PFSK-1 (cell line): ENCODE measurements at regions not wholly inside any gene's neighbourhood (a gene's known extent, or its start where the extent isn't known, plus 50 kb on each side); places are given as distances from the start of the nearest gene placed in this dataset.

Source experiments
- FOXP2 ChIP-seq: optimal IDR thresholded peaks from 2 replicates; pipeline ENCODE3; 2011; ENCODE audit warnings: borderline replicate concordance, control low read depth, inconsistent platforms; ENCODE audit not compliant: insufficient read depth; ENCODE audit errors: extremely low read length, extremely low read depth
- POLR2AphosphoS5 ChIP-seq: IDR thresholded peaks from 2 replicates; pipeline ENCODE4 v1.6.1; 2012; ENCODE audit warnings: low read depth, mild to moderate bottlenecking, control low read depth, low read length, moderate library complexity
- REST ChIP-seq, 2 experiments: IDR thresholded peaks; 2 replicates each; pipeline versions ENCODE4 v1.6.1 to v1.8.0; 2011 to 2012; ENCODE audit warnings: low read depth in 2 of 2, low read length in 2 of 2, control low read depth in 1 of 2, inconsistent platforms in 1 of 2, mild to moderate bottlenecking in 1 of 2, moderate library complexity in 1 of 2; ENCODE audit not compliant: insufficient read depth in 1 of 2
- SIN3A ChIP-seq: IDR thresholded peaks from 2 replicates; pipeline ENCODE4 v1.6.1; 2012; ENCODE audit warnings: mild to moderate bottlenecking, low read length, moderate library complexity, borderline replicate concordance; ENCODE audit not compliant: insufficient read depth
- TAF1 ChIP-seq: IDR thresholded peaks from 2 replicates; pipeline ENCODE4 v1.6.1; 2012; ENCODE audit warnings: low read length, control low read depth, borderline replicate concordance; ENCODE audit not compliant: insufficient read depth

GRCh38 chr2:12797815-12798214, 81.1 kb downstream of the TRIB2 start:
- TF ChIP-seq POLR2AphosphoS5: no peak
- TF ChIP-seq SIN3A: no peak
- TF ChIP-seq TAF1: no peak
- TF ChIP-seq REST (IDR thresholded peaks at IDR 0.05; ENCODE audit: insufficient read depth in 1 of 2, low read depth in 2 of 2, low read length in 2 of 2): no peak
- TF ChIP-seq FOXP2: no peak
